Glutamatergic neuron (in vitro differentiated cells): ENCODE measurements at regions not wholly inside any gene's neighbourhood (a gene's known extent, or its start where the extent isn't known, plus 50 kb on each side); places are given as distances from the start of the nearest gene placed in this dataset.

Experiments
- DNase-seq: peaks from one replicate; pipeline ENCODE4 v3.0.0; 2022
- H3K27ac Mint-ChIP-seq: one replicate; pipeline ENCODE4 v1.8.0; 2020; ENCODE audit warnings: mild to moderate bottlenecking, mixed read lengths, inconsistent platforms; ENCODE audit not compliant: unreplicated experiment
- H3K27me3 Mint-ChIP-seq: one replicate; pipeline ENCODE4 v1.8.0; 2020; ENCODE audit warnings: mild to moderate bottlenecking, moderate library complexity, mixed read lengths, inconsistent platforms; ENCODE audit not compliant: unreplicated experiment
- H3K36me3 Mint-ChIP-seq: one replicate; pipeline ENCODE4 v1.8.0; 2020; ENCODE audit warnings: mild to moderate bottlenecking, mixed read lengths, inconsistent platforms; ENCODE audit not compliant: unreplicated experiment
- H3K4me1 Mint-ChIP-seq: one replicate; pipeline ENCODE4 v1.8.0; 2020; ENCODE audit warnings: mild to moderate bottlenecking, low read depth, mixed read lengths, inconsistent platforms; ENCODE audit not compliant: unreplicated experiment
- H3K4me3 Mint-ChIP-seq: one replicate; pipeline ENCODE4 v1.8.0; 2020; ENCODE audit warnings: mild to moderate bottlenecking, mixed read lengths, inconsistent platforms; ENCODE audit not compliant: unreplicated experiment
- H3K9me3 Mint-ChIP-seq: one replicate; pipeline ENCODE4 v1.8.0; 2020; ENCODE audit warnings: mild to moderate bottlenecking, moderate library complexity, mixed read lengths, inconsistent platforms; ENCODE audit not compliant: unreplicated experiment
- TF ChIP-seq, protein P1 (sequence below): fragments of 200-600 bp; sonication (generic); IDR thresholded peaks from one replicate; pipeline ENCODE4 v1.5.0; 2021; ENCODE audit not compliant: partially characterized antibody, unreplicated experiment

DNA sequence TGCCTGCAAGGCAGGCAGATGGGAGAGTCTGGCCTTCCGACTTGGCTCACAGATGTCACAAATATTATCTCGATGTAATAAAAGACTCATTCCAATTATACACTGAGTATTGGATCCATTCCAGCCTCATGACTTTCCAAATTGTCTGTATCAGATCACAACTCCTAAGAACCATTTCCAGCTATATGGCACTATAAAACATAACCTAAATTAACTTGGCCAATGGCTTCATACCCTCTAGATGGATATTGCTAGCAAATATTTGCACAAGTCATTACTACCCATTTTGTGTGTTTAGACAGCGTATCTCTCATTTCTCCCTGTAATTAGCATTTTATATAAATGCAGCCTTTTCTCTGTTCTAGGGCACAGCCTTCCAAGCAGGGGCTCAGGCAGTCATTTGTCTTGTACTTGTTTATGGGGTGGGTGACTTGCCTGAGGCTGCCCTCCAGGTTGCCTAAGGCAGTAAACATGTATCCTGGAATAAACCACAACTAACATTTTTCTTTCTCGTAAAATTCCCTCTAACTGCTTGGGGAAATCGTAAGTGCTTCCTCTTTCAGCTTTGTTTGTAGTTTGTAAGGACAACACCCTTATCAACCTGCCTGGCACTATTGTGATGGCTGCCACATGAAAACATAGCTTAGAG, 70.6 kb upstream of the KCNJ6 start:
- TF ChIP-seq, protein P1, sequence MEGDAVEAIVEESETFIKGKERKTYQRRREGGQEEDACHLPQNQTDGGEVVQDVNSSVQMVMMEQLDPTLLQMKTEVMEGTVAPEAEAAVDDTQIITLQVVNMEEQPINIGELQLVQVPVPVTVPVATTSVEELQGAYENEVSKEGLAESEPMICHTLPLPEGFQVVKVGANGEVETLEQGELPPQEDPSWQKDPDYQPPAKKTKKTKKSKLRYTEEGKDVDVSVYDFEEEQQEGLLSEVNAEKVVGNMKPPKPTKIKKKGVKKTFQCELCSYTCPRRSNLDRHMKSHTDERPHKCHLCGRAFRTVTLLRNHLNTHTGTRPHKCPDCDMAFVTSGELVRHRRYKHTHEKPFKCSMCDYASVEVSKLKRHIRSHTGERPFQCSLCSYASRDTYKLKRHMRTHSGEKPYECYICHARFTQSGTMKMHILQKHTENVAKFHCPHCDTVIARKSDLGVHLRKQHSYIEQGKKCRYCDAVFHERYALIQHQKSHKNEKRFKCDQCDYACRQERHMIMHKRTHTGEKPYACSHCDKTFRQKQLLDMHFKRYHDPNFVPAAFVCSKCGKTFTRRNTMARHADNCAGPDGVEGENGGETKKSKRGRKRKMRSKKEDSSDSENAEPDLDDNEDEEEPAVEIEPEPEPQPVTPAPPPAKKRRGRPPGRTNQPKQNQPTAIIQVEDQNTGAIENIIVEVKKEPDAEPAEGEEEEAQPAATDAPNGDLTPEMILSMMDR, result no peak
- peak overlapping the region; percentile 5 for H3K27ac Mint-ChIP-seq
- no peaks in the 10 kb centered on the region for H3K36me3 Mint-ChIP-seq
- H3K4me3 Mint-ChIP-seq, result no peak overlapping the region
- H3K9me3 Mint-ChIP-seq, result peaks cover 2% of the 10 kb centered on the region
- DNase-seq, result no peak
- peaks cover 2% of the 10 kb centered on the region for H3K27me3 Mint-ChIP-seq
- H3K4me1 Mint-ChIP-seq, result peaks cover 13% of the 10 kb centered on the region

DNA sequence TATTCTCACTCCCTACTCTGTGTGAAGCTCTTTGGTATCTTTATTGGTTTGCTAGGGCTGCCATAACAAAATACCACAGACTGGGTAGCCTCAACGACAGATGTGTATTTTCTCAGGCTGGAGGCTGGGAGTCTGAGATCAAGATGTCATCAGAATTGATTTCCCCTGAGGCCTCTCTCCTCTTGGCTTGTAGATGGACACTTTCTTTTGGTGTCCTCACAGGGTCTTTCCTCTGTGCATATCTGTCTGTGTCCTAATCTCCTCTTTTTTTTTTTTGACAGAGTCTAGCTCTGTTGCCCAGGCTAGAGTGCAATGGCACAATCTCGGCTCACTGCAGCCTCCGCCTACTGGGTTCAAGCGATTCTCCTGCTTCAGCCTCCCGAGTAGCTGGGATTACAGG, 71.4 kb upstream of the KCNJ6 start:
- Mint-ChIP-seq H3K27me3 (peaks cover 2% of the 10 kb centered on the region), H3K4me3 (no peak overlapping the region), H3K36me3 (no peaks in the 10 kb centered on the region), H3K27ac (no peak overlapping the region), H3K4me1 (peaks cover 13% of the 10 kb centered on the region), H3K9me3 (peaks cover 2% of the 10 kb centered on the region)
- DNase-seq, result no peak
- TF ChIP-seq, protein P1, result no peak

DNA sequence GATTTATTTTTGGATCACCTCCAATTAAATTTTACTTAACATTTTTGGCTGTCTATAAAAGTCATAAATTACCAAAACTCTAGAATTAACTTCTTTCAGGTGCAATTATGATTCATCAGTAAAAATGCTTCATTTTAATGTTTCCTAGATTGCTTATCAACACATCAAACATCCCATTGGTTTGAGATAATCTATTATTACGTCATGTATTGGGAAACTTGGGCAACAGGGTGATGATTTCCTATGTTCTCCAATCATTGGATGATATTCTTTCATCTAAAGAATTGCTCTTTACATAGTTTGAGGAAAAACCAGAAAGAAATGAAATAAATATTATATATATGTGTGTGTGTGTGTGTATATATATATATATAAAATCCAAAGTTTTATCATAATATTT, 76.8 kb upstream of the KCNJ6 start:
- no peak for DNase-seq
- no peaks in the 10 kb centered on the region for H3K36me3 Mint-ChIP-seq
- no peak overlapping the region for H3K4me3 Mint-ChIP-seq
- TF ChIP-seq, protein P1, result no peak
- peaks cover 2% of the 10 kb centered on the region for H3K27me3 Mint-ChIP-seq
- H3K4me1 Mint-ChIP-seq, result peaks cover 2% of the 10 kb centered on the region
- no peak overlapping the region for H3K27ac Mint-ChIP-seq
- H3K9me3 Mint-ChIP-seq, result no peaks in the 10 kb centered on the region

DNA sequence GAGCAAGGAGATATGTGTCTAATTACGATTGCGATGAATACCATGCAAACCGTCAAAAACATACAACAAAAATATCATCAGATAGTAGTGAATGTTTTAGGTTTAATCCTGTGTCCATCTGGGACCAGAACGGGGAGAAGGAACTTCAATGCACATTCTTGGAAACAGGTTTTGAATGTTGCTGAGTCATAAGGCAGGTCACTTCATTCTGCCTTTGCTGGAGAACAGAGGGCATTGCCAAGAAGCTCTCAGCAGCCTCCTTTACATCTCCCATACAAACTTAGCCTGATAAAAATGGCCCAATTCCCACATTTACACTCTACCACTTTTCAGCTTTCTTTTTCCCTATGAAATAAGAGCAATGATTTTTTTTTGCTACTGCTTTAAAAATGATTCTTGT, 78.0 kb upstream of the KCNJ6 start:
- Mint-ChIP-seq H3K27ac (no peak overlapping the region), H3K4me3 (no peak overlapping the region), H3K4me1 (peaks cover 2% of the 10 kb centered on the region), H3K9me3 (no peaks in the 10 kb centered on the region), H3K36me3 (no peaks in the 10 kb centered on the region), H3K27me3 (peaks cover 2% of the 10 kb centered on the region)
- no peak for DNase-seq
- TF ChIP-seq, protein P1, result no peak

GRCh38 chr21:38012672-38013071, 96.4 kb upstream of the KCNJ6 start:
- Mint-ChIP-seq H3K27ac (no peak overlapping the region), H3K27me3 (peaks cover 1% of the 10 kb centered on the region), H3K9me3 (peaks cover 3% of the 10 kb centered on the region), H3K4me1 (no peaks in the 10 kb centered on the region), H3K36me3 (peaks cover 10% of the 10 kb centered on the region), H3K4me3 (no peak overlapping the region)
- DNase-seq, result no peak
- TF ChIP-seq, protein P1, result no peak
